Karpas-422 (cell line): ENCODE measurements at regions not wholly inside any gene's neighbourhood (a gene's known extent, or its start where the extent isn't known, plus 50 kb on each side); places are given as distances from the start of the nearest gene placed in this dataset.

Experiments used
- DNase-seq: peaks from one replicate; pipeline ENCODE4 v3.0.0-alpha.2; 2015
- H2AFZ ChIP-seq: fragments of 200-600 bp; sonication (generic); 2 replicates; pipeline ENCODE4 v1.6.1; 2014; ENCODE audit warnings: antibody characterized with exemption, low read length, mixed read lengths
- H3K27ac ChIP-seq: fragments of 200-600 bp; sonication (generic); 2 replicates; pipeline ENCODE4 v1.5.1; 2014; ENCODE audit warnings: mild to moderate bottlenecking, low read length, moderate library complexity
- H3K27me3 ChIP-seq: fragments of 200-600 bp; sonication (generic); 2 replicates; pipeline ENCODE4 v1.6.1; 2014; ENCODE audit warnings: low read length, mixed read lengths
- H3K36me3 ChIP-seq: fragments of 200-600 bp; sonication (generic); 2 replicates; pipeline ENCODE4 v1.6.1; 2014; ENCODE audit warnings: low read length, mixed read lengths; ENCODE audit not compliant: insufficient read depth
- H3K4me1 ChIP-seq: fragments of 200-600 bp; sonication (generic); 2 replicates; pipeline ENCODE4 v1.6.1; 2014; ENCODE audit warnings: mild to moderate bottlenecking, low read length, mixed read lengths
- H3K4me2 ChIP-seq: fragments of 200-600 bp; sonication (generic); 2 replicates; pipeline ENCODE4 v1.6.1; 2014; ENCODE audit warnings: low read length, low read depth, mild to moderate bottlenecking; ENCODE audit not compliant: poor library complexity, severe bottlenecking
- H3K4me3 ChIP-seq: fragments of 200-600 bp; sonication (generic); 2 replicates; pipeline ENCODE4 v1.5.1; 2014; ENCODE audit warnings: mild to moderate bottlenecking, antibody characterized with exemption, low read length, mixed read lengths
- H3K79me2 ChIP-seq: fragments of 200-600 bp; sonication (generic); 2 replicates; pipeline ENCODE4 v1.6.1; 2014; ENCODE audit warnings: mild to moderate bottlenecking, low read length, mixed read lengths
- H3K9ac ChIP-seq: fragments of 200-600 bp; sonication (generic); 2 replicates; pipeline ENCODE4 v1.6.0; 2014; ENCODE audit warnings: low read length
- H3K9me2 ChIP-seq: fragments of 200-600 bp; sonication (generic), shearing (Covaris generic); replicated peaks from 2 replicates; pipeline ENCODE4 v1.6.0; 2014; ENCODE audit warnings: mild to moderate bottlenecking, low read length, moderate library complexity; ENCODE audit not compliant: insufficient read depth
- H3K9me3 ChIP-seq: fragments of 300-700, 200-600 bp; sonication (generic); 2 replicates; pipeline ENCODE4 v1.6.1; 2014; ENCODE audit warnings: low read length, mixed read lengths
- H4K20me1 ChIP-seq: fragments of 200-600 bp; sonication (generic); 2 replicates; pipeline ENCODE4 v1.6.1; 2014; ENCODE audit warnings: mild to moderate bottlenecking, antibody characterized with exemption, low read length, low read depth; ENCODE audit not compliant: insufficient read depth

DNA sequence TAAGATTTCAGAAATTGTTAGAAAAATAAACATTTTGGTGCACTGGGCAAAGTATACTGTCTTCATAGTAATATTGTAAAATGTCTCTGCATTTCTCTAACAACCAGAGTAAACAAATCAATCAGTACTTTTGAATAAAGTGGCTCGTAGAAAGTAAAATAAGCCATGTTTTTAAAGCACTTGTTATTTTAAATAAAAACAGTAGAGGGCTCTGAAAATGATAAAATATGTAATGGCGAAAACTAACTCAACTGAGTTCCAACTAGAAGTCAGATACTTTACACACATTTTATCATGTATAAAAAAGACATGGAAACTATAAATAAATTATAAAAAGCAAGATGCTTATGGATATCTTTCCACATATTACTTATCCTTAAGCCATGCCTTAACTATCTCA is 1134.4 kb downstream of the PDHA2 start:
- no peak for DNase-seq
- no peak overlapping the region for H3K27ac ChIP-seq
- no peak overlapping the region for H3K4me2 ChIP-seq
- no peaks in the 10 kb centered on the region for H4K20me1 ChIP-seq
- no peaks in the 10 kb centered on the region for H3K79me2 ChIP-seq
- no peak overlapping the region for H3K9ac ChIP-seq
- no peaks in the 10 kb centered on the region for H3K27me3 ChIP-seq
- H3K4me3 ChIP-seq, result no peak overlapping the region
- H3K9me2 ChIP-seq, result no peaks in the 10 kb centered on the region
- no peaks in the 10 kb centered on the region for H3K4me1 ChIP-seq
- H3K9me3 ChIP-seq, result no peaks in the 10 kb centered on the region
- H2AFZ ChIP-seq, result no peak overlapping the region
- H3K36me3 ChIP-seq, result no peaks in the 10 kb centered on the region

GRCh38 chr4:96983830-96984229 is 1143.9 kb downstream of the PDHA2 start:
- Histone ChIP-seq H3K79me2 (no peaks in the 10 kb centered on the region), H3K4me2 (no peak overlapping the region)

GRCh38 chr4:96986816-96987215 is 1146.9 kb downstream of the PDHA2 start:
- Histone ChIP-seq H4K20me1 (no peaks in the 10 kb centered on the region), H3K9me2 (no peaks in the 10 kb centered on the region), H2AFZ (no peak overlapping the region), H3K4me1 (no peaks in the 10 kb centered on the region), H3K27ac (no peak overlapping the region), H3K4me2 (no peak overlapping the region), H3K36me3 (no peaks in the 10 kb centered on the region), H3K79me2 (no peaks in the 10 kb centered on the region), H3K9me3 (peaks cover 23% of the 10 kb centered on the region), H3K4me3 (no peak overlapping the region), H3K27me3 (no peaks in the 10 kb centered on the region), H3K9ac (no peak overlapping the region)
- no peak for DNase-seq

More at GRCh38 chr4:96983830-96984229, 1143.9 kb downstream of the PDHA2 start:
- no peaks in the 10 kb centered on the region for H3K4me1 ChIP-seq
- no peaks in the 10 kb centered on the region for H3K9me2 ChIP-seq
- no peaks in the 10 kb centered on the region for H4K20me1 ChIP-seq
- no peak overlapping the region for H3K27ac ChIP-seq
- DNase-seq, result no peak
- no peaks in the 10 kb centered on the region for H3K27me3 ChIP-seq
- H2AFZ ChIP-seq, result no peak overlapping the region
- H3K9ac ChIP-seq, result no peak overlapping the region
- no peak overlapping the region for H3K4me3 ChIP-seq
- H3K9me3 ChIP-seq, result peaks cover 23% of the 10 kb centered on the region
- no peaks in the 10 kb centered on the region for H3K36me3 ChIP-seq

DNA sequence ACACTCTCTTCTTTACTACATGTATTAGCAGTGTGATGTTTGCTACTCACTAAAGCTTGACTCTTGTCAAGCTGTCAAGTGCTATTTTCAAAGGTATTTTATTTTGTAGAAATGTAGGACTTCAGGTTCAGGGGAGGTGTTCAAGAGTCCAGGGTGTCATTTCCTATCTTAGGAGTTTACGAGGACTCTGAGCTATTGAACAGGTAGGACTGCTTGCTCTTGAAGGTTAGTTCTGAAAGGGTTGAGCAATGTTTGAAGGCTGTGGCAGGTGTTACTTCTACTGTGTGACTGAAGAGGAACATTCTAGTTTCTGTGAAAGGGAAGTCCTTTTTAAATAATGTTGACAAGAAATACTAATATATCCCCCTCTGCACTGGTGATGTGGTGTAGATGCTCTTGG is 1151.2 kb downstream of the PDHA2 start:
- Histone ChIP-seq H4K20me1 (no peaks in the 10 kb centered on the region), H3K27me3 (no peaks in the 10 kb centered on the region), H3K9me3 (peaks cover 26% of the 10 kb centered on the region), H3K36me3 (no peaks in the 10 kb centered on the region), H3K27ac (no peak overlapping the region), H3K4me2 (no peak overlapping the region), H3K9ac (no peak overlapping the region), H3K4me3 (no peak overlapping the region), H3K79me2 (no peaks in the 10 kb centered on the region), H3K9me2 (no peaks in the 10 kb centered on the region), H2AFZ (no peak overlapping the region), H3K4me1 (no peaks in the 10 kb centered on the region)
- no peak for DNase-seq

- H3K4me2 ChIP-seq, result no peak overlapping the region
- no peaks in the 10 kb centered on the region for H3K9me2 ChIP-seq
- DNase-seq, result no peak
- H3K9ac ChIP-seq, result no peak overlapping the region
- no peak overlapping the region for H3K4me3 ChIP-seq
- no peak overlapping the region for H2AFZ ChIP-seq
- H3K27me3 ChIP-seq, result no peaks in the 10 kb centered on the region
- no peaks in the 10 kb centered on the region for H3K79me2 ChIP-seq
- H3K4me1 ChIP-seq, result no peaks in the 10 kb centered on the region
- no peaks in the 10 kb centered on the region for H4K20me1 ChIP-seq
- no peak overlapping the region for H3K27ac ChIP-seq
- H3K9me3 ChIP-seq, result peaks cover 16% of the 10 kb centered on the region
- H3K36me3 ChIP-seq, result no peaks in the 10 kb centered on the region
These were observed 1150.8 kb downstream of the STPG2 start for GRCh38 chr4:96992443-96992842.

GRCh38 chr4:96993560-96993959 is 1149.7 kb downstream of the STPG2 start:
- Histone ChIP-seq H3K27me3 (no peaks in the 10 kb centered on the region), H3K27ac (no peak overlapping the region), H3K9ac (no peak overlapping the region), H3K79me2 (no peaks in the 10 kb centered on the region), H3K9me2 (no peaks in the 10 kb centered on the region), H3K36me3 (no peaks in the 10 kb centered on the region), H3K4me2 (no peak overlapping the region), H4K20me1 (no peaks in the 10 kb centered on the region), H3K4me1 (no peaks in the 10 kb centered on the region), H3K4me3 (no peak overlapping the region), H2AFZ (no peak overlapping the region), H3K9me3 (peaks cover 13% of the 10 kb centered on the region)
- DNase-seq, result no peak

DNA sequence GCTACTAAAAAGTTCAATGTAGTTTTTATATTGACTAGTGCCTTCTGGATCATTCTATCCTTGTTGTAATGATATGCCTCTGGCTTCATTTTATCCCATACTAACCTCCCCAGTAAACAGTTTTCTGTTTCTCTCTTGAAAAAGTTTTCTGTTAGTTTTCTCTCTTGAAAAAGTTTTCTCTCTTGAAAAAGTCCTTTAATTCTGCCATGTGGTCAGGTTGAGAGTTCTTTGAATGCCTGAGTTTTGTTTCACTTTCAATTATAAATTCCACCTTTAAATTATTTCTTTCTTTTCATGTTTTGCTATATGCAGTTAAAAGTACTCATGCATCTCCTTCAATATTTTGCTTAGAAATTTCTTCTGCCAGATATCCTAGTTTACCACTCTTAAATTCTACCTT is 1139.6 kb downstream of the STPG2 start:
- no peaks in the 10 kb centered on the region for H3K36me3 ChIP-seq
- H3K9me3 ChIP-seq, result peaks cover 22% of the 10 kb centered on the region
- no peaks in the 10 kb centered on the region for H3K4me1 ChIP-seq
- H3K27me3 ChIP-seq, result no peaks in the 10 kb centered on the region
- H2AFZ ChIP-seq, result no peak overlapping the region
- H3K79me2 ChIP-seq, result no peaks in the 10 kb centered on the region
- DNase-seq, result no peak
- no peaks in the 10 kb centered on the region for H4K20me1 ChIP-seq
- H3K4me3 ChIP-seq, result no peak overlapping the region
- H3K9ac ChIP-seq, result no peak overlapping the region
- H3K27ac ChIP-seq, result no peak overlapping the region
- no peak overlapping the region for H3K4me2 ChIP-seq
- H3K9me2 ChIP-seq, result no peaks in the 10 kb centered on the region; the same call in 1 of the 2 replicates

DNA sequence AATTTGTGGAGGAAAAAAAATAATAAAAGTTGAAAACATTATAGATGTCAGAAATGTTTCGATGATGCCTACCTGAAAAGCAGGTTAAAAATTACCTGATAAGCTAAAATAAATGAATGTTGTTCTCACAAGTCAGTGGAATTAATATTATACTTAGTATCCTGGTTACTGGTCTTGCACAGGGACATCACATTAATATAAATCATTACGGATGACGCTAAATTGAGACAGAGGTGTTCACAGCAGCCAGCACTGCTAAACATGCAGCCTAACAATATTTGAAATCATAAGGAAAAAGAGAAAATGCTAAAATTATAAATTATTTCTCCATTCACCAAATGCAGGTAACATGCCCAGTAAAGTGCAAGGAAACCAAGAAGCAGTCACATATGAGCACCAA is 1130.0 kb downstream of the STPG2 start:
- H2AFZ ChIP-seq, result no peak overlapping the region
- H3K79me2 ChIP-seq, result no peaks in the 10 kb centered on the region
- no peak overlapping the region for H3K27ac ChIP-seq
- H3K9ac ChIP-seq, result no peak overlapping the region
- H4K20me1 ChIP-seq, result no peaks in the 10 kb centered on the region
- no peaks in the 10 kb centered on the region for H3K4me1 ChIP-seq
- H3K36me3 ChIP-seq, result no peaks in the 10 kb centered on the region
- H3K9me2 ChIP-seq, result no peaks in the 10 kb centered on the region
- no peak for DNase-seq
- peaks cover 31% of the 10 kb centered on the region; the same call in 1 of the 2 replicates for H3K9me3 ChIP-seq
- H3K27me3 ChIP-seq, result no peaks in the 10 kb centered on the region
- no peak overlapping the region for H3K4me2 ChIP-seq
- no peak overlapping the region for H3K4me3 ChIP-seq

GRCh38 chr4:97013711-97014110 is 1129.6 kb downstream of the STPG2 start:
- H3K27me3 ChIP-seq, result no peaks in the 10 kb centered on the region
- no peaks in the 10 kb centered on the region for H3K36me3 ChIP-seq
- no peak overlapping the region for H3K9ac ChIP-seq
- H4K20me1 ChIP-seq, result no peaks in the 10 kb centered on the region
- no peak for DNase-seq
- H3K9me2 ChIP-seq, result no peaks in the 10 kb centered on the region
- H3K9me3 ChIP-seq, result peaks cover 31% of the 10 kb centered on the region; the same call in 1 of the 2 replicates
- no peaks in the 10 kb centered on the region for H3K4me1 ChIP-seq
- no peak overlapping the region for H3K4me3 ChIP-seq
- no peak overlapping the region for H3K27ac ChIP-seq
- H3K79me2 ChIP-seq, result no peaks in the 10 kb centered on the region
- H2AFZ ChIP-seq, result no peak overlapping the region
- no peak overlapping the region for H3K4me2 ChIP-seq
